HG02763 (cell line): ENCODE measurements at regions not wholly inside any gene's neighbourhood (a gene's known extent, or its start where the extent isn't known, plus 50 kb on each side); places are given as distances from the start of the nearest gene placed in this dataset.
"Not testable (repeated sequence)": the region's sequence is repeated elsewhere in the genome, so short reads cannot be mapped to it uniquely, and the experiment has no call there.

Experiments
- ATAC-seq: cut with Tn5 transposase; IDR thresholded peaks from one replicate; pipeline ENCODE4 v1.9.1; 2021; ENCODE audit warnings: mild to moderate bottlenecking, moderate library complexity; ENCODE audit not compliant: unreplicated experiment

GRCh38 chr2:145755019-145755837 is 1235.3 kb upstream of the ZEB2 start:
- no peak for ATAC-seq

DNA sequence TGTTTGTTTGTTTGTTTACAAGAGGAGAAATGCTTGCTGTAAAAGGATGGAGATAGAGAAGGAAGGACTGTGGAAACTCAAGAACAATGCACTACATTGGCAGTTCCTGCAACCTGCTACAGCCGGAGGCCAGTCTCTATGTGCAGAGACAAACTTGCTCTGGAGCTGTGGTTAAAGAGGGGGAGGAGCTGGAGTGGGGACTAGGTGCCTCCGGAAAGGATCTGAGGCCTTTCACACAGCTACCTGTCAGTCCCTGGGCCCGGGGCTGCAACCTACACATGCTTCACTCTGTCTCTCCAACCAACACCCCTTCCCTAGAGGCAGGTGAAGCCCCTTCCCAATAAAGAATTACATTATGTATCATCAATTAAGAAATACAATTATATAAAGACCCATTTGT is 1234.0 kb upstream of the ZEB2 start:
- no peak for ATAC-seq

GRCh38 chr2:145753041-145753608 is 1233.2 kb upstream of the ZEB2 start:
- ATAC-seq = no peak

- ATAC-seq = peak; percentile 27
Observed at GRCh38 chr2:145752091-145752806, 1232.3 kb upstream of the ZEB2 start.

GRCh38 chr2:145751629-145752028 is 1231.7 kb upstream of the ZEB2 start:
- ATAC-seq = peak; percentile 86

- ATAC-seq = no peak
Observed at GRCh38 chr2:145751155-145751554, 1231.2 kb upstream of the ZEB2 start.

DNA sequence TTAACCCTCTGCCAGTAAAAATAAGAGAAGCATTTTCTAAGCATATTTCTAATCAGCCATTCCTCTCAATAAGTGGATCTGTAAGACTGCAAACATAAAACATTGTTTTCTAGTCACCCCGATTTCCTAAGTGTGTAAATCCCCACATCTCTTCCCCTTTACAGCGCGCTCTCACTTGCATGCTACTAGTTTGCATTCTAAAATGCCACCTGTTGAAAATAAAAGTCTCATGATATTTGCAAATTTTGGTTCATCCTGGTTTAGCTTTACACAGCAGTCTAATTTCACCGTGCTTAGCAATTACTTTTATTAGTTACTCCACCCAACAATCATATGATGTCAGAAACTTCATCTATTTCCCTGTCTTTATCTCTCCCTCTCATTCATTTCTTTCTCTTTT is 1230.7 kb upstream of the ZEB2 start:
- ATAC-seq = no peak

DNA sequence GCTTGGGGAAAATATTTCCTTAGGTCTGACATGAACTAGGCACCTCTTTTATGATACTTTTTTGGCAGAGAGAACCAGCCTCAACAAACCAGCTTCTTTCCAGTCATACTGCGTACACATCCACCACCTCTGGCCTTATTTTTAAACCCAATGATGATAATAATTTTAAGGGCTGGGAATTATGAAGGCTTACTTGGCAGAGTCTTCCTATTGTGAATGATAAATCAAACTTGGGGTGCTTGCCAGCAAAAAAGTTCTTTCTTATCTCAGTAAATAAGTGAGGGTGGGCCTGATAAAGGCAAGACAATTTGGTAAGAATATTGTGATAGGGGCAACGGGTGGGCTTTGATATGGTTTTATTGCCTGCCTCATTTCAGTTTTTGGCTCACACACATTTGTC is 1230.2 kb upstream of the ZEB2 start:
- no peak for ATAC-seq

DNA sequence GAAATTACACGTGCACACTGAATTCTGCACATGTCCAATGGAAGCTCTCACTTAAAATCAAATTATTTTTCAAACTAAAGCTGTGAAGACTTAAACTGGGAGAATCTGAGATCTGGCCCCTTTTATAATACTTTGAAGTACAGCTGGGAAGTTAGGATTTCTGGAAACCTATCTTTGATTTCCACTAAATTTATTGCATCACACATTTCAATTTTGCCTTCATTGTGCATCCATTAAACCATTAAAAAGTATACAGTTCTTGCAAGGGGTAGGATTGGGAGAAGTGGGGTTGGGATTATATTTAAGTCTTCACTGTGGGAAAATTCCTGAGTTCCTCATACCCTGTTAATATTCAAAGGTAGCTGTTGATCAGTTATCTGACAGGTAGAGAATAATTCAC is 1229.6 kb upstream of the ZEB2 start:
- no peak for ATAC-seq

- peak; percentile 40 for ATAC-seq
Observed at GRCh38 chr2:145748927-145749326, 1229.0 kb upstream of the ZEB2 start.

- no peak for ATAC-seq
Observed at GRCh38 chr2:145747715-145748114, 1227.8 kb upstream of the ZEB2 start.

DNA sequence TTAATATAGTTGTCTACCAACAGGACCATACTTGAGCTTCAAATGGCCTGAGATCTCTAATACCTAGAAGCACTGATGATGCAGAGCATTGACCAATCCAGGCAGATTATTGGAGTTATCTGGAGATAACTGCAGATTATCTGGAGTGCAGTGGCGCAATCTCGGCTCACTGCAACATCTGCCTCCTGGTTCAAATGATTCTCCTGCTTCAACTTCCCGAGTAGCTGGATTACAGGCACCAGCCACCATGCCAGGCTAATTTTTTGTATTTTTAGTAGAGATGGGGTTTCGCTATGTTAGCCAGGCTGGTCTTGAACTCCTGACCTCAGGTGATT is 1225.4 kb upstream of the ZEB2 start:
- not testable (repeated sequence) for ATAC-seq

- ATAC-seq = peak; percentile 68
Observed at GRCh38 chr2:145744541-145745386, 1224.8 kb upstream of the ZEB2 start.

GRCh38 chr2:145743011-145743410 is 1223.1 kb upstream of the ZEB2 start:
- ATAC-seq = no peak

- ATAC-seq = no peak
Observed at GRCh38 chr2:145741636-145742035, 1221.7 kb upstream of the ZEB2 start.

DNA sequence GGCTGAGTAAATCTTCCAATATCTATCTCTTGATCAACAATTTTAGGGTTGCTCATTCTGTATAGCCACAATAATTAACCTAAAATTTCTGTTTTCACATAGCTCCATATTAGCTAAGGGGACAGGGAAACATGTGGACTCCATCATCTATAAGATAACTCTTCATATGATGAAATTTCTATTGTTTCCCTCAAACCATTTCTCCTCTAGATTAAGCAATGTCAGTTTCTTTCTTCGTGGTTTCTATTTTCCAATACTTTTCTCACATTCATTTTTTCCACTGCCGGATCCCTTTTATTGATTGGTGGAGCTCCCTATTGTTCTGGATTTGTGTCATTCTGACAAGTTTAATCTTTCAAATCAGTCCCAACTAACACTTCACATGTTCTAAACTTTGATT is 1221.3 kb upstream of the ZEB2 start:
- ATAC-seq = no peak

DNA sequence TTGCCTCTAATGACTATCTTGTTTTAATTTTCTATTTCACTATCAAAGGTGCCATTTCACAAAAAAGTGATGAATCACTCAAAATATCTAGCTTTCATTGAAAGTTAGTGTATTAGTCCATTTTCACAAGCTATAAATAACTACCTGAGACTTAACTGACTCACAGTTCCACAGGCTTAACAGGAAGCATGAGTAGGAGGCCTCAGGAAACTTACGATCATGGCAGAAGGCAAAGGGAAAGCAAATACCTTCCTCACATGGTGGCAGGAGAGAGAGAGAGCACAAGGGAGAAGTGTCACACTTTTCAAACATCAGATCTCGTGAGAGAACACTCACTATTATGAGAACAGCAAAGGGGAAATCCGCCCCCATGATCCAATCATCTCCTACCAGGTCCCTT is 1220.4 kb upstream of the ZEB2 start:
- ATAC-seq = no peak

DNA sequence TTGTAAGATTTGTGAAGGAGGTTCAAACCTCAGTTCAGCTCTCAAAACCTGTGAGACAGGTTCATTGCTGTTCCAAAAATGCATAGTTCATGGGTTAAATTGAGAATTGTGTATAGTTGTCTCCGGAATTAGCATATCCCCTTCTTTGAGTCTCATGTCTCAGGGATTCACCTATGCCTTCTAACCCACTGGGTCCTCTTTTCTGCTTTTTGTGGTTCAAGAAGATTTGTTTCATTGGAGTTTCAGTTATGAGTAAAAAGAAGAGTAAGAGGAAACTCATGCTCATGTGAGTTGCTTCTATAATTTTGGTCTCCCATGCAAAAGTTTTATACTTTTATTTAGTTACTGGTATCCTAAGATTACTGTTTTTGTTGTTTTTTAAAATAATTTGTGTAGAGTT is 1219.8 kb upstream of the ZEB2 start:
- ATAC-seq = peak; percentile 66

- no peak for ATAC-seq
Observed at GRCh38 chr2:145736871-145737270, 1217.0 kb upstream of the ZEB2 start.

GRCh38 chr2:145731467-145731866 is 1211.5 kb upstream of the ZEB2 start:
- ATAC-seq = no peak
